Left kidney (tissue), 1 donor: ENCODE measurements at regions not wholly inside any gene's neighbourhood (a gene's known extent, or its start where the extent isn't known, plus 50 kb on each side); places are given as distances from the start of the nearest gene placed in this dataset.
A peak's percentile ranks its signal among the peaks of the same experiment; 100 is the strongest.

Experiments
- DNase-seq: peaks from one replicate; pipeline ENCODE4 v3.0.0-alpha.2; 2013

DNA sequence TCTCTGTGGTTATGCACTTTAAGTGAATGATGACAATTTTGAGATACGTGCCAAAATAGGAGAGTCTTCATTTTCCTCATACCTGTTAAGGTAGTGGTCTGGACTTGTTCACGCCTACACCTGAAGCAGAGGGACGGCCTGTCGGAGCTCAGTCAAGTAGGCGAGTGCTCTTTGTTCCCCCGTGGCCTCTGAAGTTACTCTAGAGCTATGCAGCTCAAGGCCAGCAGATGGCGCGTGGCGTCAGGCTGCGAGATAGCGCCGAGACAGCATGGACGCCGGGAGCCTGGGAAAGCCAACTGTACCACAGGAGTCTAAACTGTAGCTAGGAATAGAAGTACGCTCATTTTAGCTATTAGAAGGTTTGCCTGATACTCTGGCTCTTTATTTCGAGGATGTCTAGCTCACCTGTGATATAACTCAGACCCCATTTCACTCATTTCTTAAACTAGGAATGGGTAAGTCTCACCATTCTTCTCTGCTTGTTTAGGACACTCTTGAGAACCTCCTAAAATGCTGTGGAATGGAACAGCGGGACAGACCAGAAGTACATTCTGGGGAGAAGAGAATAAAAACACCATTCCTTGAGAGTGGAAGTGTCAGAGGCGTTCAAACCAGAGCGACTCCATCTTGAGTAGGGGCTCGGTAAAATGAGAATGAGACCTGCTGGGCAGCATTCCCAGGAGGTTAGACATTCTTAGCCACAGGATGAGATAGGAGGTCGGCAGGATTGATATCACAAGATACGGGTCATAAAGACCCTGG lies 267.4 kb upstream of the HMGA2 start:
- peak; percentile 84 for DNase-seq

DNA sequence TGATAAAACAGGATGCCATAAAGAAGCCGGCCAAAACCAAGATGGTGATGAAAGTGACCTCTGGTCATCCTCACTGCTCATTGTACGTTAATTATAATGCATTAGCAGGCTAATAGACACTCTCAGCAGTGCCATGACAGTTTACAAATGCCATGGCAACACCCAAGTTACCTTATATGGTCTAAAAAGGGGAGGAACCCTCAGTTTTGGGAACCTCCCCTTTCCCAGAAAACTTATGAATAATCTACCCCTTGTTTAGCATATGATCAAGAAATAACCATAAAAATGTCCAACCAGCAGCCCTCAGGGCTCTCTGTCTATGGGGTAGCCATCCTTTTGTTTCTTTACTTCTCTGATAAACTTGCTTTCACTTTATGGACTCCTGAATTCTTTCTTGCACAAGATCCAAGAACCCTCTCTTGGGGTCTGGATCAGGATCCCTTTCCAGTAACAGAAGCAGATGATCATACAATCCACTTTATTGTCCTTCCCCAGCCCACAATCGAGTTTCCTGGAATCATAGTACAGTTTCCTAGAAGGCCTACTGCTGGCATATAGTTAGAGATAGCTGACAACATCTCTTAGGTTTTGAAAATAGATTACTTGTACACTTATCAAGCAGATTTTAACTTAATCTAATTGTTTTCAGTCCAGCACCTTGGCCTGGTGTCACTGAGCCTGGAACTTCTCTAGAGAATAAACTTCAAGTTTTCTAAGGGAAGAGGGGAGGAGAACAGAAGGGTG lies 266.7 kb upstream of the HMGA2 start:
- no peak for DNase-seq

DNA sequence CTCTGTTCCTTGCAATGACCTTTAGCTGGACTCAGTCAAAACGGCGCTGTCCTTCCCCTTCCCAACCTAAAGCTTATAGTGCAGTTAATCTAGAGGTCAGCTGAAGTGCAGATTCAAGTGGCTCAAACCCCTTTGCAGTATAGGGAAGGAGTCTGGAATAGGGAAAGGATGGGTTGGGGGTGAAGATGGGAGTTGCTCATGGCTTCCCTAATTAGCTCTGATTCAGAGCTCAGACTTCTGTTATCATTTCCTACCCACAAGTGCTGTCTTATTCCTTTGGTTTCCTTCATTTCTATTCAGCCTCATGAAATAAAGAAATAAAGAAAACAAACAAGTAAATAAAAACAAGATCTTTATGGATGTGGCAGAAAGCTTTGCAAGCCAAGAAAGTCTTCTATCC lies 264.0 kb upstream of the HMGA2 start:
- no peak for DNase-seq

DNA sequence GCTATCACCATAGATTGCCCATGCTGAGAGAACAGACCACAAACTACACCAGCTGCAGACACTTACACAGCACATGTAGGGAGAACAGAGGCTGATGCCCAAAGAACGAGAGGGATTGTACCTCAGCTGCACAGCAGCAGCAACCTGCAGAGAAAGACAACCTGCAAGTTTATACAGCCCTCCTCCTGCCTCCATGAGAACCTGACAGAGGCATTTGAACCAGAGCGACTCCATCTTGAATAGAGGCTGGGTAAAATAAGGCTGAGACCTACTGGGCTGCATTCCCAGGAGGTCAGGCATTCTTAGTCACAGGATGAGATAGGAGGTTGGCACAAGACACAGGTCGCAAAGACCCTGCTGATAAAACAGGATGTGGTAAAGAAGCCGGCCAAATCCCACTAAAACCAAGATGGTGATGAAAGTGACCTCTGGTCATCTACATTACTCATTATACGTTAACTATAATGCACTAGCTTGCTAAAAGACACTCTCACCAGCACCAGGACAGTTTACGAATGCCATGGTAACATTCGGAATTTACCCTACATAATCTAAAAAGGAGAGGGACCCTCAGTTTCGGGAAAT lies 262.4 kb upstream of the HMGA2 start:
- DNase-seq: no peak

DNA sequence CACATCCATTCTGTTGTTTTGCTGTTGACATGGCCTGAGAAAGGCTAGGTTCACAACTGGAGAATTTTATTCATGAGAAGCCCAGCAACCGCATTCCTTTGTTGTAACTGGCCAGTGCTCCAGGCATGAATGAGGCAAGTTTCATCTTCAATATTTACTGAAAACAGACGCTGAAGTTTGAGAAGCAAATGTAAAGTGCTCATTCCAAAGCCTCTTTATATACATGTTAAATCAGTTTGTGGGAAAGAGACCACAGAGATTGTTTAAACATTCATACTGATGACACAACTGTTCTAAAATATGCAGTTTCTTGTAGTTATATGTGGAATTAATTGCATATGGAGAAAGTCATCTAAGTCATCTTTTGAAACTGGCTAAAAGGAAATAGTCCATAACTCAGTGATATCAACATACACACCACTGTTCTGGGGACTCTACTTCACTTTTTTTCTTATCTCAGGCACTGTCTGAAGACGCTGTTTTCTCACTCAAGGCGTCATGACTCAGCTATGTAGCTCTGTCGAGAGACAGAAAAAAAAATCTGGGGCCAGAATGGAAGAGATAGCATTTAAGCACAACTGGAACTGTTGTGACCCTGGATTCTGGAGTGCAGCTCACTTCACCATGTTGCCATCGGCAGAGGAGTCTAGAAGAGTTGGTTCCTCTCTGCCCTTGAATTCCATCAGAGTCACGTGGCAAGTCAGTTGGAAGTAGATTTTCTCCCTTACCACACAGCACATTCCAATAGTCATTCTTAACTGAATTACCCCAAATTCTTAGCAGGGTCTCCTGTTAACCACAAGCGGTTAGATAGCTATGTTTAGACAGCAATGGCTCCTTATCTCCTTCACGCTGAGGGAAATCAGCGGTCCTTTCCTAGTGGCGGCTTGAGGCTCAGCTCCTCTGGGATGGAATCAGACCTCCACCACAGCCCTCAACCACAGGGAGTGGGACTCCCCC lies 258.4 kb upstream of the HMGA2 start:
- no peak for DNase-seq

DNA sequence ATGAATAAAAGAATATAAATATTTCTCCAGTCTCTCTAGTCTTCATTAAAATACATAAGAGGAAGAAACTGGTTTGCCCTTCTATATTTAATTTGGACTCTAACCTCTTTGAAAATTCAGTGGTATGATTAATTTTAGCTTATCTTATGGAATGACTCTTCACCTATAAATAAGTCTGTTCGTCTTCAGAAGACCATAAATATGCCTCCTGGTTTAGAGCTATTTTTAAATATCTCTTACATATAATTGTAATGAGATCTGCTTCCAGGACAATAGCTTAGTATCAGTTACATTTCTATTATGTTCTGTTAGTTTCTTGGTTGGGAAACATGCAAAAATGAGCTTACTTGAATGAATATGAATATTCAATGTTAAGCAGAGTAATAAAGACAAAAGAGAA lies 257.5 kb upstream of the HMGA2 start:
- DNase-seq: no peak

DNA sequence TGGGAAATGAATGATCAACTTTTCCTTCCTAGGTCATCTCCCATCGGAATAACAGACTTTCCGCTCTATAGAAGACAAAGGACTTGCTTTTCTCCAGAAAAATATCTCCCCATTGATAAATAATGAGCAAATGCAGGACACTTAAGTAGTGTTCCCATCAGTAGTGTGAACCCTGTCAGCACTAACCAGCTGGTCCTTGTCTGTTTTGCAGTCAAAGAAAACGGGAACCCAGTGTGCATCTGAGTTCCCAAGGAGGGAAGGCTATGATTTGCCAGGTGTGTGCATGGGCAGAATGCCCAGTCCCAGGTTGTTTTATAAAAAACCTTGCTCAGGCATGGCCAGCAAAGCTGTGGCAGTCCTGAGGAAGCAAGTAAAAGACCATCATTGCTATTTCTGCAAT lies 256.5 kb upstream of the HMGA2 start:
- no peak for DNase-seq

DNA sequence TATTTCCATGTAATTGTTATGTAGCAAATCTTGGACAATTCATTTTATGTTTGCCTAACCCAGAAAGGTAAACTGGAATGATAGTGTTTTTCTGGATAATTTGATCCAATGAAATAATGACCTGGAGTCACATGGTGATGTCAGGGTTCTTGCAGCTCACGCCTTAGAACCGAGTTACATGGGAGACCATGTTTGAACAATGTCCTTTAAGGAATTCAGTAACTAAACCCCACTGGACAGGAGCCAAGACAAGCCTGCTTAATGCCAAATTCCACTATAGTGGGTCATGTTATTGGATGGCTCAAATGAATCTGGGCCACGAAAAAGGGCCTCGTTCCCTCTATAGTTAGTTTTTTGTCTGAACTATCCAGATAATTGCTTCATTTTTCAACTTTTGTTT lies 255.8 kb upstream of the HMGA2 start:
- no peak for DNase-seq

DNA sequence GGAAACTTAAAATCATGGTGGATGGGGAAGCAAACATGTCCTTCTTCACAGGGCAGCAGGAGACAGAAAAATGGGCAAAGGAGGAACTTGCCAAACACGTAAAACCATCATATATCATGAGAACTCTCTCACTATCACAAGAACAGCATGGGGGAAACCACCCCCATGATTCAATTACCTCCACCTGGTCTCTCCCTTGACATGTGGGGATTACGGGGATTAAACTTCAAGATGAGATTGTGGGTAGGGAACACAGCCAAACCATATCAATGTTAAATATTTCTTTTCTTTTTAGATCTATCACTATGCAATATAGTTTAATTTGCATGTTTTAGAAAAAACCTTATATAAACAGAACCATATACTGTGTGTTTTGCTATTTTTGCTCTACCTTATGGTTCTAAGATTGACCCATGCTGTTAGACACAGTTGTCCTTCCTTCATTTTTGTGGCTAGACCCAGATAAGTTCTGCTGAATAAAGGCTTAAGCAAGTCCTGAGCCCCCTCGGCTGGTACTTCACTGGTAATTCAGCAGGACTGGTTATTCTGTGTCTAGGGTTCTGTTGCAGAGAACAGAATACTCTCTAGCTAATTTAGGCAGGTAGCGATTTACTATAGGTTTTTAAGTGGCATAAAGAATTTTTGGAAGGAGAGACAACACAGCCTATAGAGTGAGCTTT lies 253.7 kb upstream of the HMGA2 start:
- no peak for DNase-seq

DNA sequence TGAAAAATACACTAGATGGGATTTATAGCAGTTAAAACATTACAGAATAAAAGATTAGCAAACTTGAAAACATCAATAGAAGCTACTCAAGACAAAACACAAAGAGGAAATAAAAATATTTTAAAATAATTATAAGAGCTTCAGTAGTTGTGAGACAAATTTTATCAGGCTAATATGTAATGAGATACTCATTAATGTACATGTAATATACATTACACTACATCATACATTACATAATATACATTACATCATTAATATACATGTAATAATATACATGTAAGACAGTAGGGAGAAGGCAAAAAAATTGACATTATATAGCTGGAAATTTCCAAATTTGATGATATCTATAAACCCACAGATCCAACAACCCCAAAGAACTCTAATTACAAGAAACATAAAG lies 249.4 kb upstream of the HMGA2 start:
- no peak for DNase-seq

DNA sequence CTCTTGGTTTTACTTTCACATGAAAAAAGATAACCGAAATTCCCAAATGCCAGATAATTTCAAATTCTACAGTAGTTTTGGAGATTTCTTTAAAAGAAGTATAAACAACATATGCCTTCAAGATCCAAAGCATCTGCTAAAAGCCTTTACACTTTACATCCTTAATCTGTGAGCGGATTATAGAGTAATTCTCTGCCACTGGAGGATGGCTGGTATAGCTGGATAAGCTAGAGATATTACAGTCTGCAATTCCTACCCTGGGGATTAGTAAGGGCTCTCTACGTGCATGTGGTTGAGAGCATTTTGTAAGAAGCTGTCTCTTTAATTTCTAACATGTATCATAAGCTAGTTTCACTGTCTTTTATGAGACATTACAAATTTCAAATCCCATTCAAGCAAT lies 240.3 kb upstream of the HMGA2 start:
- DNase-seq: no peak

DNA sequence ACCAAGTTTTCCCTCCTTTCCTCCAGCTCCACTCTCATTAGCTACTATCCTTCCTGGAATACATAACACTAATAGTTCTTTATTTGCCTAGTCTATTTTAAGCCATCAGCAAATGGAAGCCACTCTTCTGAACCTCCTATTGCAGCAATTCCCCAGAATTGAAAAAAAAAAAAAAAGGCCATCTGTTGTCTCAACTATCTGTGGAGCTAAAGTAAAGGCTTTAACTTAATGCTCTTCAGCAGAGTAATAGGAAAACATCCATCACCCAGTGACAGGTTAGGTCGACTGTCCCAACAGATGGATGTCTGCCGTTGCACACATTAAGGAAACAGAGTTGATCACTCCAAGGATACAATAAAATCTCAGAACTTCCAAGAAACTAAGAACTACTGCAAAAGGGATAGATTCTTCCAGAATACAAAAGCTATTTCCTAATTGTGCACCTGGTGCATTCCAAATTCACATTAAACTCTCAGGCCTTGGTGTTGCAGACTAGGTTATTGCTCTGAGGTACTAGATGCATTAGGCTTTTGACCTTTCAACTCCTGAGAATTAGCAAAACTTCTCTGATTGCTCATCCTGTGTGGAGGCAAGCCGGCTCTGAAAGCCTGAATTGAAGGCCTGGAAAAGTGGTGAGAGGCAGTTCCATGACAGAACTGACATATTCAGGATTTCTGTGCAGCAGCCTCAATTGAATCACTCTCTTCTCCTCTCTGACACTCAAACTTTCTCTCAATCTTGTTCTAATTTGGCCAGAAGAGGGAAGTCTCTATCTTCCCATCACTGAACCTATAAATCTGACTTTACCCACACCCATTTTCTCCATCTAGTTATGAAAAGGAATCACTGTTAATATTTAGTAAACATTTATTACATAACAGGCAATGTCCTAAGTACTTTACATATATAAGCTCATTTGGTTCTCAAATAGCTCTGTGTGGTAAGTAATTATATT lies 238.4 kb upstream of the HMGA2 start:
- DNase-seq: no peak

DNA sequence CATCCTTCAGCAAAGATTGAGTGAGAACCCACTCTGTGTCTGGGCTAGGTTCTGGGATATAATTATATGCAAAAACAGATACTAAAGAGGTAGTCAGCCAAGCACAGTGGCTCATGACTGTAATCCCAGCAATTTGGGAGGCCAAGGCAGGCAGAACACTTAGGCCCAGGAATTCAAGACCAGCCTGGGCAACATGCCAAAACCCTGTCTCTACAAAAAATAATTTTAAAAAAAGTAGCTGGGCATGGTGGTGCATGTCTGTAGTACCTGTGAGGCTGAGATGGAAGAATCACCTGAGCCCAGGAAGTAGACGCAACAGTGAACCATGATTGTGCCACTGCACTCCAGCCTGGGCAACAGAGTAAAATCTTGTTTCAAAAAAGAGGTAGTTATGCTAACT lies 237.5 kb upstream of the HMGA2 start:
- DNase-seq: no peak

DNA sequence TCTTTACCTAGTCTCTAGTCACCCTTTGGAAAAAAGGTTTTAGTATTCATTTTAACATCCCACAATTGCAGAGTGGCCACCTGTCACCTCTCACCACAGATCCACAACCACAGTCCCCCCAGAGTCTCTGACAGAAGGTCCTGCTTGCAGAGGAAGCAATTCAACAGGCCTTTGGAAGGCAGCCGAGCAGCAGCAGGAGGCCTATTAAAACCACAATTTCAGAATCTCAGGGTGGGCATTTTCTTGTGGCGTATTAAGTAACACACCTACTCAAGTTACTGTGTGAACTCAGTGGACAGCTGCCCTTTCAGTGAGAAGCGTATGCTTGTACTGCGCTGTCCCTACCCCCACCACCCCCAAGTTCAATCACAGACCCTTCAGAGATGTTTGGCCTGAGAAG lies 234.0 kb upstream of the HMGA2 start:
- DNase-seq: no peak

DNA sequence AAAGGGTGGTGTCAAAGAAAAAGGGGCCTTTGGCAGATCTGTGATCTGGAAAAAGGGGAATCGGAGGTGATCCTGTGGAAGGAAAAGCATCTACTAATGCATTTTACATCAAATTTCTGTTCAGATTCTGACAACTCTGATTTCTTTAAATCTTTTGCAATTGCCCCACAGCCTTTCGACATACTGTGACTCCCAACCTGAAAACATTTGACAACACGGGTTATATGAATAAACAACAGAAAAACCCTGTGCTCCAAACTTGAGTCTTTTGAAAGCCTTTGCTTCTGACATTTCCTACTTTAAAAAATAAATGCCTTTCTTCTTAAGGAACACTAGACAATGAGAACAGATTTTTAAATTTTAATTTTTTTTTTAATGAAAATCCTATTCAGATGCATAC lies 231.9 kb upstream of the HMGA2 start:
- DNase-seq: no peak

DNA sequence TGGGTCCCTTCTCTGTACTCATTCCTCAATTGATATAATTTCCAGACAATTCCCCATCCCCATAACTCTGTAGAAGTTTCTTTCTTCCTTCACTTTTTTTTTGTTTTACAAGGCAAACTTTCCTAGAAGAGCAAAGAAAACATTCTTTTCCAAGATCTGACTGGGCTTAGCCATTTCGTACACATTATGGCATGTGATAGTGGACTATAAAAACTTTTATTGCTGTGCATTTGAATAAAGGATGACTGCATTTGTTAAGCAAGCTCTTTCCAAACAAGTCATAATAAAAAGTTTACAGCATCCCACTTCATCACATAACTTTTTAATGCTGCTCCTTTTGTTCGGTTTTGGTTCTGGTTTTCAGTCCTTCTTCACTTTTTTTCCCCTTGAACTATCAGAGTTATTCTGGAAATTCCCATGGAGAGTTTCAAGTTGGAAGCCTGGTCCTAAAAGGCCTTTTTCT lies 231.0 kb upstream of the HMGA2 start:
- DNase-seq: no peak

DNA sequence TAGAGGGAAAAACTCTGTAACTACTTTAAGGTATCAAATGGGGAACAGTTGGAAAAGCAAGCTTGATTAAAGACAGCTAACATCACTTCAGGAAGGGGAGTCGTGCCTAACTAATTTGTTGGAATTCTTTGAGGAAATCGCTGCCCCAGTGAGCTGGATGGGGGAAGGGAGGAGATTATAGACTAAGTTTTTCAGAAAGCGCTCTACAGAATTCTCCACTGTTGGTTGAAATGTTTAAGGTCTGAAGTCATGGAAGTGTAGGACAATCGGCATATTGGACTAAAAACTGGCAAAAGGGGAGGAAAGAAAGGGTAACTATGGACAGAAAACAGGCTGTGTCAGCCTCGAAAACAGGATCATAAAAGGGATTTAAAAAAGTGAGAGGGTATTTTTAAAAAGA lies 229.9 kb upstream of the HMGA2 start:
- DNase-seq: no peak

DNA sequence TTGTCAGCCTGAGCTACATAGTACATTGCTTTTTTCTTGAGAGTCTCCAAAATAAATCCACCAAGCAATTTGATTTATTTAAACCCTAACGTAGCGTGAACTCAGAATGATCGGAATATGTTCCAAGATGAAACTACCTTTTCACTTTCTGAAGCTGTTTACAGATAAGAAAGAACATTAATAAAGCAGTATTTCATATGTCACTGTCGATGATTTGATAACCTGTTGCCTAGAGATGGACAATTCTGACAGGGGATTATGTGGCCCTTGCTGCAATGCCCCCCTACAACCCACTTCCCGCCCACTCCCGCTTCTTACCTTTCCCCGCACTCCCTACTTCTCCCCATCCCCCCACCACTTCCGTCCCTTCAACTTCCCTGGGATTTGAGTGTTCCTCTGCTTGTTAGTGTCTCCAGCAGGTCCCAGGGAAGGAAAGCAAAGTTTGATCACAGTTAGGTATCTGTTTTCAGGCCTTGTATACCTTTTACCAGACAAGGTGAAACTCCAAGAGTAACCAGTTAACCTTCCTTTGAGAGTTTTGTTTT lies 229.2 kb upstream of the HMGA2 start:
- DNase-seq: no peak

DNA sequence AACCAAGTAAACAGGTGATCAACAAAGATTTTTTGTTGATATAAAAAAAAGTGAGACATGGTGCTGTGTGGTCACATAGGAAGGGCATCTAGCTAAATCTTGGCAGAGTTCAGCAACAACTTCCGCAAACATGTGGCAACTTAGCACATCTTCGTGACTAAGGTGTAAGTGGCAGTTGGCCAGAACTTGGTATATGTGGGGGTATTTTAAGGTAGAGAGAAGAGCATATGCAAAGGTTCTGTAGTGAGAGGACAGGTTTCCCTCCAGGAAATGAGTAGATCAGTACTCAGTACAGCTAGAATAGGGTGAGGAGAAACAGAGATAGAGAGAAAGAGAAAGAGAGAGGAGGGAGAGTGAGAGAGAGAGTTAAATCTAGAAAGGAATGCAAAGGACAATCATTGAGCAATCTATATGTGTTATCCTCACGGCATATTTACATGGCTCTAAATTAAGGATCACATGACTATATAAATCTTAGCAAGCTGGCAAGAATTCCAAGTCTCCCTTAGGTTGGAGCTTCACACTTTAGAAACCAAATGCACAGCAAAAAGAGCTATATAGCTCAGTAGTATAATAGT lies 227.7 kb upstream of the HMGA2 start:
- no peak for DNase-seq

DNA sequence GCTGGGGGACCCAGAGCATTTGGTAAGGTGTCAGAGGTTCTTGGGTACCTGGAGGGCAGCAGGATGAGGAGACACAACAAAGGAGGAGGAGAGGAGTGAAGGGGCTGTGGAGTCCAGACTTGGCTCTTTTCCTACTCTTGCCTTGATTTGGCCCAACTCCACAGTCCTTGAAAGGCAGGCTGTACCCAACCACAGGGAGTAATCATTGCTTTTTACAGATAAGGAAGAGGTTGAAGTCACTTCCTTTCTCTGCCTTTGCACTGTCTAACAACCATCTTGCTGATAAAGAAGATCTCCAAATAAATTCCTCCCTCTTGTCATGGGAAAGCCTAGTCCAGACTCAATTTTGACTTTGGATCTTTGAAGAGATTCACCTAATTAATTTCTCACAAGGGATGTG lies 226.8 kb upstream of the HMGA2 start:
- DNase-seq: no peak
